Loucy (cell line): ENCODE measurements at regions not wholly inside any gene's neighbourhood (a gene's known extent, or its start where the extent isn't known, plus 50 kb on each side); places are given as distances from the start of the nearest gene placed in this dataset.

Experiments used
- H2AFZ ChIP-seq: fragments of 200-600 bp; sonication (generic); 2 replicates; pipeline ENCODE4 v1.6.0; 2016; ENCODE audit warnings: antibody characterized with exemption, mild to moderate bottlenecking, low read length, moderate library complexity
- H3F3A ChIP-seq: fragments of 200-600 bp; 2 replicates; pipeline ENCODE4 v1.6.0; 2016; ENCODE audit warnings: antibody characterized with exemption, low read depth, mild to moderate bottlenecking
- H3K27me3 ChIP-seq: fragments of 200-600 bp; sonication (generic); 2 replicates; pipeline ENCODE4 v1.6.1; 2014; ENCODE audit warnings: low read length, mild to moderate bottlenecking; ENCODE audit not compliant: insufficient read depth, poor library complexity, severe bottlenecking
- H3K36me3 ChIP-seq: fragments of 200-600 bp; sonication (generic); 2 replicates; pipeline ENCODE4 v1.6.1; 2016; ENCODE audit warnings: low read length; ENCODE audit not compliant: insufficient read depth
- H3K4me1 ChIP-seq: fragments of 200-600 bp; sonication (generic); 2 replicates; pipeline ENCODE4 v1.5.1; 2014; ENCODE audit warnings: low read length, mild to moderate bottlenecking; ENCODE audit not compliant: insufficient read depth, poor library complexity, severe bottlenecking
- H3K4me2 ChIP-seq: fragments of 200-600 bp; sonication (generic); 2 replicates; pipeline ENCODE4 v1.6.0; 2014; ENCODE audit warnings: antibody characterized with exemption, low read length, low read depth, mild to moderate bottlenecking; ENCODE audit not compliant: poor library complexity, severe bottlenecking
- H3K4me3 ChIP-seq: fragments of 200-600 bp; sonication (generic); 2 replicates; pipeline ENCODE4 v1.5.1; 2014; ENCODE audit warnings: low read length, mild to moderate bottlenecking, mixed read lengths; ENCODE audit not compliant: poor library complexity, severe bottlenecking
- H3K79me2 ChIP-seq: fragments of 200-600 bp; sonication (generic); 2 replicates; pipeline ENCODE4 v1.6.1; 2014; ENCODE audit warnings: low read length; ENCODE audit not compliant: insufficient read depth
- H3K9ac ChIP-seq: fragments of 200-600 bp; sonication (generic); 2 replicates; pipeline ENCODE4 v1.6.0; 2014; ENCODE audit warnings: mild to moderate bottlenecking, low read depth, low read length, moderate library complexity; ENCODE audit not compliant: poor library complexity, severe bottlenecking
- H3K9me2 ChIP-seq: fragments of 200-600 bp; sonication (generic); replicated peaks from 2 replicates; pipeline ENCODE4 v1.6.1; 2016; ENCODE audit warnings: low read depth, low read length, mixed read lengths
- H3K9me3 ChIP-seq: fragments of 200-600 bp; sonication (generic); 2 replicates; pipeline ENCODE4 v1.6.1; 2014; ENCODE audit warnings: mild to moderate bottlenecking, antibody characterized with exemption, low read length, low read depth; ENCODE audit not compliant: insufficient read depth
- H4K20me1 ChIP-seq: fragments of 200-600 bp; sonication (generic); 2 replicates; pipeline ENCODE4 v1.6.0; 2014; ENCODE audit warnings: antibody characterized with exemption, low read length, mild to moderate bottlenecking; ENCODE audit not compliant: insufficient read depth, poor library complexity, severe bottlenecking
- CTCF ChIP-seq: fragments of 200-600 bp; sonication (generic); conservative IDR thresholded peaks from 2 replicates; pipeline ENCODE4 v1.5.1; 2014; ENCODE audit warnings: mild to moderate bottlenecking, antibody characterized with exemption, low read length
- EZH2phosphoT487 ChIP-seq: fragments of 200-600 bp; IDR thresholded peaks from 2 replicates; pipeline ENCODE4 v1.6.1; 2018; ENCODE audit warnings: antibody characterized with exemption, mild to moderate bottlenecking, moderate library complexity, borderline replicate concordance

GRCh38 chr11:19350160-19350559, 109.4 kb upstream of the E2F8 start:
- Histone ChIP-seq H3K4me2 (no peak overlapping the region), H3K4me1 (no peaks in the 10 kb centered on the region), H3K79me2 (no peaks in the 10 kb centered on the region), H3K4me3 (no peak overlapping the region), H3K27me3 (no peaks in the 10 kb centered on the region), H3K9ac (no peak overlapping the region), H3K36me3 (no peaks in the 10 kb centered on the region), H3F3A (no peaks in the 10 kb centered on the region), H2AFZ (no peak overlapping the region), H3K9me2 (no peaks in the 10 kb centered on the region), H4K20me1 (no peaks in the 10 kb centered on the region), H3K9me3 (no peaks in the 10 kb centered on the region)
- no peak for TF ChIP-seq EZH2phosphoT487
- TF ChIP-seq CTCF: no peak

- Histone ChIP-seq H3K9me3 (no peaks in the 10 kb centered on the region), H2AFZ (no peak overlapping the region), H3K9me2 (no peaks in the 10 kb centered on the region), H3K27me3 (no peaks in the 10 kb centered on the region), H3K9ac (no peak overlapping the region), H4K20me1 (no peaks in the 10 kb centered on the region), H3K36me3 (no peaks in the 10 kb centered on the region), H3K79me2 (no peaks in the 10 kb centered on the region), H3K4me2 (no peak overlapping the region), H3K4me3 (no peak overlapping the region), H3K4me1 (no peaks in the 10 kb centered on the region), H3F3A (no peaks in the 10 kb centered on the region)
- no peak for TF ChIP-seq CTCF
- no peak for TF ChIP-seq EZH2phosphoT487
These were observed 108.7 kb upstream of the E2F8 start for GRCh38 chr11:19349340-19350025.

GRCh38 chr11:19347911-19348310, 107.2 kb upstream of the E2F8 start:
- TF ChIP-seq CTCF (no peak), EZH2phosphoT487 (no peak)
- Histone ChIP-seq H4K20me1 (no peaks in the 10 kb centered on the region), H3K79me2 (no peaks in the 10 kb centered on the region), H3K4me2 (no peak overlapping the region), H3F3A (no peaks in the 10 kb centered on the region), H3K9me3 (no peaks in the 10 kb centered on the region), H2AFZ (no peak overlapping the region), H3K9me2 (no peaks in the 10 kb centered on the region), H3K4me1 (no peaks in the 10 kb centered on the region), H3K9ac (no peak overlapping the region), H3K36me3 (no peaks in the 10 kb centered on the region), H3K4me3 (no peak overlapping the region), H3K27me3 (no peaks in the 10 kb centered on the region)
